ENCODE measurements at regions not wholly inside any gene's neighbourhood (a gene's known extent, or its start where the extent isn't known, plus 50 kb on each side); places are given as distances from the start of the nearest gene placed in this dataset.
"Not testable (repeated sequence)": the region's sequence is repeated elsewhere in the genome, so short reads cannot be mapped to it uniquely, and the experiment has no call there.

DNA sequence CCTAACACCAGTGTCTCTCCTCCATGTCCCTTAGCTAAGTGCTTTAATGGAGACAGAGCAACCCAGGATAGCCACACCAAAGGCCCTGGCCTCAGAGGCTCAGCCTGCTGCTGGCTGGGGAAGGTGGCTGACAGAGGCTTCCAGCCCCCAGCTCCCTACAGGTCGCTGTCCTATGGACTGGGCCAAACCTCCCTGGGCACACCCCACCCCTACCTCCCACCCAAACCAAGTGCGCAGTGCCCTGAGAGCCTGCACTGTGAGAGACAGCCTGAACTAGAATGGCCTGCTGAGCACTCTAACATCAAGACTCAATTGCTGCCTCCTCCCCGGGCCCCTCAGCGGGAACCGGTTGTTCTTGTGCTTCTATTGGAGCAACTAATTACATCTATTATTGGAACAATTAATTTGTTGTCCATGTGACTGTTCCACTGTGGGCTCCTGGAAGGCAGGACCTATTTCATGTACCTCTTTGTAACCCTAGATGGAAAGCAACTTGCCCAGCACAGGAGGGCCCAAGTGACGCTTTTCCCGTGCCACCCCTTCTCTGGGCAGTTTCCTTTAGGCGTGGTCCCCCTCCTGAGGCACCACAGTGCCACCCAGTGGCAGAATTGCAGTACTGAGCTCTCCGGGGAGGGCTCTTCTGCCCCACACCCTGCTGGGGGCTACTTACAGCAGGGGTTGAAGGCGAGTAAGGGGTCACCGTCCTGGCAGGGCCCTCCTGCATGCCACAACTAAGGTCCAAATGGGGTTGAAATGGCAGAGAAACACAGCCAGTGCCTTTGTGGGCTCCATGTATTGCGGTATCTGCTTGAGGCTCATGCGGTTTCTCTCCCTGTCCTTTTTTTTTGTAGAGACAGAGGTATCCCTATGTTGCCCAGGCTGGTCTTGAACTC, 63.7 kb upstream of the WAPL start:
- Histone ChIP-seq H3K4me2 (ENCODE audit: extremely low read depth, insufficient read depth, low read length) (peak overlapping the region; percentile 82), H2AFZ (ENCODE audit: low read length) (peak overlapping the region; percentile 62)

DNA sequence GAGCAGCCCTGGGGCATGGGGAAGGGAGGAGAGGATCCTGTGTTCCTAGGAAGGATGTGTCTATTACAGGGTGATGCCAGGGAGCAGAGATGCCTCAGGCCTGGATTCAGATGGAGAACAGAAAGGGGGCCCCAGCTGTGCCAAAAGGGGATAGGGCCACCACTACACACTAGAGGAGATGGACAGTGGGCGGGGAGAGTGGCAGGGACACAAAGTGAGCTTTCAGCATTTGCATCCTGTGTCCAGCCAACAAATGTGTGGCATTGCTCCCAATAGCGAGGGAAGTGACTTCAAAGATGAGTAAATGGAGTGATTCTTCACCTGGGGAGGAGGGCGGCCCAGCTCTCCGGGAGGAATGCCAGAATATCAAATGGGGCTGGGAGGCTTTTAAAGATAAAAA, 64.9 kb upstream of the WAPL start:
- Histone ChIP-seq H3K79me2 (ENCODE audit: control insufficient read depth, insufficient read depth, low read length) (no peaks in the 10 kb centered on the region), H3K9ac (ENCODE audit: insufficient read depth, low read length) (no peak overlapping the region), H3K4me2 (ENCODE audit: extremely low read depth, insufficient read depth, low read length) (no peak overlapping the region), H3K27ac (ENCODE audit: insufficient read depth, low read length) (no peak overlapping the region), H3K9me3 (ENCODE audit: control insufficient read depth, insufficient read depth, low read depth, low read length) (no peaks in the 10 kb centered on the region), H2AFZ (ENCODE audit: low read length) (no peak overlapping the region), H3K4me3 (replicated peaks in 1 of 4; ENCODE audit: control extremely low read depth in 1 of 4, insufficient read depth in 1 of 4, low read depth in 3 of 4, low read length in 4 of 4) (no peak overlapping the region), H3K36me3 (ENCODE audit: control insufficient read depth, insufficient read depth, low read length) (no peaks in the 10 kb centered on the region), H3K4me1 (ENCODE audit: control insufficient read depth, extremely low read depth, insufficient read depth, low read length) (no peaks in the 10 kb centered on the region), H4K20me1 (ENCODE audit: control insufficient read depth, extremely low read depth, insufficient read depth, low read length) (no peaks in the 10 kb centered on the region), H3K27me3 (ENCODE audit: control insufficient read depth, insufficient read depth, low read length) (no peaks in the 10 kb centered on the region)
- TF ChIP-seq, protein P1, sequence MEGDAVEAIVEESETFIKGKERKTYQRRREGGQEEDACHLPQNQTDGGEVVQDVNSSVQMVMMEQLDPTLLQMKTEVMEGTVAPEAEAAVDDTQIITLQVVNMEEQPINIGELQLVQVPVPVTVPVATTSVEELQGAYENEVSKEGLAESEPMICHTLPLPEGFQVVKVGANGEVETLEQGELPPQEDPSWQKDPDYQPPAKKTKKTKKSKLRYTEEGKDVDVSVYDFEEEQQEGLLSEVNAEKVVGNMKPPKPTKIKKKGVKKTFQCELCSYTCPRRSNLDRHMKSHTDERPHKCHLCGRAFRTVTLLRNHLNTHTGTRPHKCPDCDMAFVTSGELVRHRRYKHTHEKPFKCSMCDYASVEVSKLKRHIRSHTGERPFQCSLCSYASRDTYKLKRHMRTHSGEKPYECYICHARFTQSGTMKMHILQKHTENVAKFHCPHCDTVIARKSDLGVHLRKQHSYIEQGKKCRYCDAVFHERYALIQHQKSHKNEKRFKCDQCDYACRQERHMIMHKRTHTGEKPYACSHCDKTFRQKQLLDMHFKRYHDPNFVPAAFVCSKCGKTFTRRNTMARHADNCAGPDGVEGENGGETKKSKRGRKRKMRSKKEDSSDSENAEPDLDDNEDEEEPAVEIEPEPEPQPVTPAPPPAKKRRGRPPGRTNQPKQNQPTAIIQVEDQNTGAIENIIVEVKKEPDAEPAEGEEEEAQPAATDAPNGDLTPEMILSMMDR (conservative IDR thresholded peaks at IDR 0.05 in 1 of 2, IDR thresholded peaks at IDR 0.05 in 1 of 2; ENCODE audit: low read depth in 1 of 2, low read length in 2 of 2): no peak
- DNase-seq (ENCODE audit: low read depth in 2 of 2): no peak

More for the DNA sequence above, 63.7 kb upstream of the WAPL start:
- TF ChIP-seq EZH2 (IDR thresholded peaks at IDR 0.05; ENCODE audit: low read length, missing control alignments): no peak
- TF ChIP-seq, protein P1 (conservative IDR thresholded peaks at IDR 0.05 in 1 of 2, IDR thresholded peaks at IDR 0.05 in 1 of 2; ENCODE audit: low read depth in 1 of 2, low read length in 2 of 2): peak; percentile 95 to 99
- Histone ChIP-seq H4K20me1 (ENCODE audit: control insufficient read depth, extremely low read depth, insufficient read depth, low read length) (no peaks in the 10 kb centered on the region), H3K36me3 (ENCODE audit: control insufficient read depth, insufficient read depth, low read length) (no peaks in the 10 kb centered on the region), H3K9ac (ENCODE audit: insufficient read depth, low read length) (no peak overlapping the region), H3K27ac (ENCODE audit: insufficient read depth, low read length) (no peak overlapping the region), H3K4me3 (replicated peaks in 1 of 4; ENCODE audit: control extremely low read depth in 1 of 4, insufficient read depth in 1 of 4, low read depth in 3 of 4, low read length in 4 of 4) (no peak overlapping the region), H3K4me1 (ENCODE audit: control insufficient read depth, extremely low read depth, insufficient read depth, low read length) (no peaks in the 10 kb centered on the region), H3K9me3 (ENCODE audit: control insufficient read depth, insufficient read depth, low read depth, low read length) (no peaks in the 10 kb centered on the region), H3K79me2 (ENCODE audit: control insufficient read depth, insufficient read depth, low read length) (no peaks in the 10 kb centered on the region), H3K27me3 (ENCODE audit: control insufficient read depth, insufficient read depth, low read length) (no peaks in the 10 kb centered on the region)
- DNase-seq (ENCODE audit: low read depth in 2 of 2): peak; percentile 53 to 57

DNA sequence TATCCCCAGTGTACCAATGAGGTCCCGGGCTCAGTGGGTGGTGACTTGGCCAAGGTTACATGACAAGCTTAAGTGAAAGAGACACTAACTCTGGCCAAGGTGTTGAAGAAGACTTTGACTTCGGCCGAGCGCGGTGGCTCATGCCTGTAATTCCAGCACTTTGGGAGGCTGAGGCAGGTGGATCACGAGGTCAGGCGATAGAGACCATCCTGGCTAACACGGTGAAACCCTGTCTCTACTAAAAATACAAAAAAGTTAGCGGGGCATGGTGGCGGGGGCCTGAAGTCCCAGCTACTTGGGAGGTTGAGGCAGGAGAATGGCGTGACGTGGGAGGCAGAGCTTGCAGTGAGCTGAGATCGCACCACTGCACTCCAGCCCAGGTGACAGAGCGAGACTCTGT, 65.6 kb upstream of the OPN4 start:
- not testable (repeated sequence) for H3K4me2 ChIP-seq (ENCODE audit: extremely low read depth, insufficient read depth, low read length); H3K4me3 ChIP-seq (replicated peaks in 1 of 4; ENCODE audit: control extremely low read depth in 1 of 4, insufficient read depth in 1 of 4, low read depth in 3 of 4, low read length in 4 of 4); H3K9me3 ChIP-seq (ENCODE audit: control insufficient read depth, insufficient read depth, low read depth, low read length); H3K4me1 ChIP-seq (ENCODE audit: control insufficient read depth, extremely low read depth, insufficient read depth, low read length); H3K27ac ChIP-seq (ENCODE audit: insufficient read depth, low read length); DNase-seq (ENCODE audit: low read depth in 2 of 2); H2AFZ ChIP-seq (ENCODE audit: low read length); H4K20me1 ChIP-seq (ENCODE audit: control insufficient read depth, extremely low read depth, insufficient read depth, low read length); H3K27me3 ChIP-seq (ENCODE audit: control insufficient read depth, insufficient read depth, low read length); H3K36me3 ChIP-seq (ENCODE audit: control insufficient read depth, insufficient read depth, low read length); H3K79me2 ChIP-seq (ENCODE audit: control insufficient read depth, insufficient read depth, low read length); H3K9ac ChIP-seq (ENCODE audit: insufficient read depth, low read length)
